A673 (cell line): ENCODE measurements at regions not wholly inside any gene's neighbourhood (a gene's known extent, or its start where the extent isn't known, plus 50 kb on each side); places are given as distances from the start of the nearest gene placed in this dataset.

Source experiments
- CTCF ChIP-seq: fragments of 300-800, 200-600 bp; sonication (generic); conservative IDR thresholded peaks from 2 replicates; pipeline ENCODE4 v1.5.1; 2017; ENCODE audit warnings: low read depth, mild to moderate bottlenecking, antibody characterized with exemption, low read length, moderate library complexity, mixed read lengths
- EZH2 ChIP-seq: fragments of 200-600 bp; sonication (generic); IDR thresholded peaks from 2 replicates; pipeline ENCODE4 v1.6.1; 2017; ENCODE audit warnings: borderline replicate concordance, low read depth, mild to moderate bottlenecking, mixed read lengths, antibody characterized with exemption, low read length; ENCODE audit not compliant: poor library complexity, severe bottlenecking

GRCh38 chr3:101170806-101171558 lies 149.4 kb downstream of the IMPG2 start:
- TF ChIP-seq CTCF (no peak), EZH2 (no peak)
